ENCODE measurements at regions not wholly inside any gene's neighbourhood (a gene's known extent, or its start where the extent isn't known, plus 50 kb on each side); places are given as distances from the start of the nearest gene placed in this dataset.
A peak's percentile ranks its signal among the peaks of the same experiment; 100 is the strongest.

- DNase-seq (ENCODE audit: low spot score) (no peak), ATAC-seq (no peak)
Observed at GRCh38 chr4:12723849-12724447, 760.2 kb downstream of the RAB28 start.

GRCh38 chr4:12716896-12717295 is 767.2 kb downstream of the RAB28 start:
- no peak for DNase-seq (ENCODE audit: low spot score)
- no peak for ATAC-seq

- DNase-seq (ENCODE audit: low spot score): no peak
- ATAC-seq: no peak
Observed at GRCh38 chr4:12712648-12713339, 771.3 kb downstream of the RAB28 start.

- DNase-seq (ENCODE audit: low spot score) (no peak), ATAC-seq (no peak)
Observed at GRCh38 chr4:12707381-12708175, 776.6 kb downstream of the RAB28 start.

GRCh38 chr4:12703036-12703435 is 781.1 kb downstream of the RAB28 start:
- DNase-seq (ENCODE audit: low spot score): no peak
- ATAC-seq: no peak

- DNase-seq (ENCODE audit: low spot score): no peak
- ATAC-seq: no peak
Observed at GRCh38 chr4:12701384-12701783, 782.8 kb downstream of the RAB28 start.

- DNase-seq (ENCODE audit: low spot score): no peak
- ATAC-seq: no peak
Observed at GRCh38 chr4:12697970-12698369, 786.2 kb downstream of the RAB28 start.

GRCh38 chr4:12692815-12693214 is 791.3 kb downstream of the RAB28 start:
- ATAC-seq: no peak
- DNase-seq (ENCODE audit: low spot score): no peak

GRCh38 chr4:12691168-12691567 is 793.0 kb downstream of the RAB28 start:
- no peak for DNase-seq (ENCODE audit: low spot score)
- ATAC-seq: no peak

GRCh38 chr4:12689457-12689856 is 794.7 kb downstream of the RAB28 start:
- no peak for ATAC-seq
- DNase-seq (ENCODE audit: low spot score): no peak

- ATAC-seq: peak; percentile 80
- DNase-seq (ENCODE audit: low spot score): no peak
Observed at GRCh38 chr4:12679217-12679616, 804.9 kb downstream of the RAB28 start.

GRCh38 chr4:12674184-12674583 is 810.0 kb downstream of the RAB28 start:
- DNase-seq (ENCODE audit: low spot score) (no peak), ATAC-seq (no peak)

- no peak for ATAC-seq
- DNase-seq (ENCODE audit: low spot score): no peak
Observed at GRCh38 chr4:12672303-12672702, 811.8 kb downstream of the RAB28 start.

- DNase-seq (ENCODE audit: low spot score): no peak
- ATAC-seq: no peak
Observed at GRCh38 chr4:12658146-12658545, 826.0 kb downstream of the RAB28 start.

GRCh38 chr4:12651876-12652275 is 832.3 kb downstream of the RAB28 start:
- no peak for DNase-seq (ENCODE audit: low spot score)
- ATAC-seq: no peak

GRCh38 chr4:12645732-12646131 is 838.4 kb downstream of the RAB28 start:
- no peak for DNase-seq (ENCODE audit: low spot score)
- no peak for ATAC-seq

GRCh38 chr4:12644261-12644660 is 839.9 kb downstream of the RAB28 start:
- DNase-seq (ENCODE audit: low spot score): no peak
- ATAC-seq: no peak

- ATAC-seq: no peak
- DNase-seq (ENCODE audit: low spot score): no peak
Observed at GRCh38 chr4:12636191-12636590, 847.9 kb downstream of the RAB28 start.

GRCh38 chr4:12635629-12636028 is 848.5 kb downstream of the RAB28 start:
- ATAC-seq: no peak
- no peak for DNase-seq (ENCODE audit: low spot score)

GRCh38 chr4:12633053-12633651 is 851.0 kb downstream of the RAB28 start:
- DNase-seq (ENCODE audit: low spot score) (peak; percentile 75), ATAC-seq (peak; percentile 100)

- no peak for DNase-seq (ENCODE audit: low spot score)
- no peak for ATAC-seq
Observed at GRCh38 chr4:12615822-12616221, 868.3 kb downstream of the RAB28 start.

- DNase-seq (ENCODE audit: low spot score): no peak
- no peak for ATAC-seq
Observed at GRCh38 chr4:12612876-12613275, 871.3 kb downstream of the RAB28 start.
